Neural cell (in vitro differentiated cells): ENCODE measurements at regions not wholly inside any gene's neighbourhood (a gene's known extent, or its start where the extent isn't known, plus 50 kb on each side); places are given as distances from the start of the nearest gene placed in this dataset.

Experiments used
- POLR2AphosphoS5 ChIP-seq: IDR thresholded peaks from 2 replicates; pipeline ENCODE4 v1.6.1; 2012
- RAD21 ChIP-seq: fragments of 450-650 bp; conservative IDR thresholded peaks from 2 replicates; pipeline ENCODE4 v1.6.1; 2014; ENCODE audit warnings: antibody characterized with exemption, mild to moderate bottlenecking, moderate library complexity
- TAF1 ChIP-seq: IDR thresholded peaks from 2 replicates; pipeline ENCODE4 v1.6.1; 2012; ENCODE audit warnings: low read depth
- TF ChIP-seq, protein P1 (sequence below): fragments of 450-650 bp; IDR thresholded peaks from 2 replicates; pipeline ENCODE4 v1.5.1; 2014; ENCODE audit warnings: antibody characterized with exemption, mild to moderate bottlenecking, moderate library complexity; ENCODE audit not compliant: poor library complexity, severe bottlenecking
- TF ChIP-seq, protein P2 (sequence below): IDR thresholded peaks from 2 replicates; pipeline ENCODE4 v1.6.1; 2012; ENCODE audit warnings: borderline replicate concordance

DNA sequence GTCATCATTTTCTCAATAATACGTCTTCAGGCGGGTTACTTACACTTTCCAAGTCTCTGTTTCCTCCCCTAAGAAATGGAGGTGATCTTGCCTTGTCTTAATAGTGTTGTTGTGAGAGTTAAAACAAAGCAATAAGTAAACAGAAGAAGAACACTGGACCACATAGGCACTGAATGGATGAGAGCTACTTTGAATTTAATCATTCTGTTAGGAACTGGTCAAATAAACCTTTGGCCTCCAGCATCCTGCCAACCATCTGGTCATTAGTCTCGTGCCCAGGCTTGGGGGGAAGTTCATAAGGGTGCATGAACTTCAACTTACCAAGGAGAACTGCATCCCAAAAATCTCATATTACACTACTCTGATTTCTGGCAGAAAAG, 109.4 kb upstream of the C7orf33 start:
- TF ChIP-seq, protein P1, sequence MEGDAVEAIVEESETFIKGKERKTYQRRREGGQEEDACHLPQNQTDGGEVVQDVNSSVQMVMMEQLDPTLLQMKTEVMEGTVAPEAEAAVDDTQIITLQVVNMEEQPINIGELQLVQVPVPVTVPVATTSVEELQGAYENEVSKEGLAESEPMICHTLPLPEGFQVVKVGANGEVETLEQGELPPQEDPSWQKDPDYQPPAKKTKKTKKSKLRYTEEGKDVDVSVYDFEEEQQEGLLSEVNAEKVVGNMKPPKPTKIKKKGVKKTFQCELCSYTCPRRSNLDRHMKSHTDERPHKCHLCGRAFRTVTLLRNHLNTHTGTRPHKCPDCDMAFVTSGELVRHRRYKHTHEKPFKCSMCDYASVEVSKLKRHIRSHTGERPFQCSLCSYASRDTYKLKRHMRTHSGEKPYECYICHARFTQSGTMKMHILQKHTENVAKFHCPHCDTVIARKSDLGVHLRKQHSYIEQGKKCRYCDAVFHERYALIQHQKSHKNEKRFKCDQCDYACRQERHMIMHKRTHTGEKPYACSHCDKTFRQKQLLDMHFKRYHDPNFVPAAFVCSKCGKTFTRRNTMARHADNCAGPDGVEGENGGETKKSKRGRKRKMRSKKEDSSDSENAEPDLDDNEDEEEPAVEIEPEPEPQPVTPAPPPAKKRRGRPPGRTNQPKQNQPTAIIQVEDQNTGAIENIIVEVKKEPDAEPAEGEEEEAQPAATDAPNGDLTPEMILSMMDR, result no peak
- no peak for TF ChIP-seq TAF1
- TF ChIP-seq, protein P2, sequence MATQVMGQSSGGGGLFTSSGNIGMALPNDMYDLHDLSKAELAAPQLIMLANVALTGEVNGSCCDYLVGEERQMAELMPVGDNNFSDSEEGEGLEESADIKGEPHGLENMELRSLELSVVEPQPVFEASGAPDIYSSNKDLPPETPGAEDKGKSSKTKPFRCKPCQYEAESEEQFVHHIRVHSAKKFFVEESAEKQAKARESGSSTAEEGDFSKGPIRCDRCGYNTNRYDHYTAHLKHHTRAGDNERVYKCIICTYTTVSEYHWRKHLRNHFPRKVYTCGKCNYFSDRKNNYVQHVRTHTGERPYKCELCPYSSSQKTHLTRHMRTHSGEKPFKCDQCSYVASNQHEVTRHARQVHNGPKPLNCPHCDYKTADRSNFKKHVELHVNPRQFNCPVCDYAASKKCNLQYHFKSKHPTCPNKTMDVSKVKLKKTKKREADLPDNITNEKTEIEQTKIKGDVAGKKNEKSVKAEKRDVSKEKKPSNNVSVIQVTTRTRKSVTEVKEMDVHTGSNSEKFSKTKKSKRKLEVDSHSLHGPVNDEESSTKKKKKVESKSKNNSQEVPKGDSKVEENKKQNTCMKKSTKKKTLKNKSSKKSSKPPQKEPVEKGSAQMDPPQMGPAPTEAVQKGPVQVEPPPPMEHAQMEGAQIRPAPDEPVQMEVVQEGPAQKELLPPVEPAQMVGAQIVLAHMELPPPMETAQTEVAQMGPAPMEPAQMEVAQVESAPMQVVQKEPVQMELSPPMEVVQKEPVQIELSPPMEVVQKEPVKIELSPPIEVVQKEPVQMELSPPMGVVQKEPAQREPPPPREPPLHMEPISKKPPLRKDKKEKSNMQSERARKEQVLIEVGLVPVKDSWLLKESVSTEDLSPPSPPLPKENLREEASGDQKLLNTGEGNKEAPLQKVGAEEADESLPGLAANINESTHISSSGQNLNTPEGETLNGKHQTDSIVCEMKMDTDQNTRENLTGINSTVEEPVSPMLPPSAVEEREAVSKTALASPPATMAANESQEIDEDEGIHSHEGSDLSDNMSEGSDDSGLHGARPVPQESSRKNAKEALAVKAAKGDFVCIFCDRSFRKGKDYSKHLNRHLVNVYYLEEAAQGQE, result no peak
- no peak for TF ChIP-seq POLR2AphosphoS5
- TF ChIP-seq RAD21, result no peak
